ENCODE measurements at regions not wholly inside any gene's neighbourhood (a gene's known extent, or its start where the extent isn't known, plus 50 kb on each side); places are given as distances from the start of the nearest gene placed in this dataset.

- no peak for TF ChIP-seq CTCF (conservative IDR thresholded peaks at IDR 0.05; ENCODE audit: low read depth, low read length)
- TF ChIP-seq EZH2 (IDR thresholded peaks at IDR 0.05; ENCODE audit: borderline replicate concordance, low read depth, low read length, poor library complexity, severe bottlenecking): no peak
Measured at GRCh38 chr5:17080361-17080760, 137.1 kb upstream of the BASP1 start.
